HG02763 (cell line): ENCODE measurements at regions not wholly inside any gene's neighbourhood (a gene's known extent, or its start where the extent isn't known, plus 50 kb on each side); places are given as distances from the start of the nearest gene placed in this dataset.

ENCODE experiments used
- ATAC-seq: cut with Tn5 transposase; IDR thresholded peaks from one replicate; pipeline ENCODE4 v1.9.1; 2021; ENCODE audit warnings: mild to moderate bottlenecking, moderate library complexity; ENCODE audit not compliant: unreplicated experiment

- peak; percentile 93 for ATAC-seq
Observed at GRCh38 chr13:109646423-109646822, 140.0 kb downstream of the IRS2 start.

DNA sequence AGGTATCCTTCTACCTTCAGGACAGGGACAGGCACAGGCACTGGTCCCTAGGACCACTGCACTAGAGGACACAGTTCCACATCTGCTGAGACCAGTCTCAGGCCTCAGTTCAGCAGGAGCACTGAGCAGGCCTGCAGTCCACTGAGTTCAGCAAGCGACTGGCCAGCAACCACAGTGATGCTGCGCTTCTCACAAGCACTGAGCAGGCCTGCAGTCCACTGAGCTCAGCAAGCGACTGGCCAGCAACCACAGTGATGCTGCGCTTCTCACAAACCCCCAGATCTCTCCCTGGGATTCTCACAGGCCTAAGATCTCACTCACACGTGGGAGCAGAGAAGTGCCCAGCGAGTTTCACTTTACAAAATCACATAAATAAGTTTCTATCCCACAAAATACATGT lies 140.6 kb downstream of the IRS2 start:
- ATAC-seq = no peak

DNA sequence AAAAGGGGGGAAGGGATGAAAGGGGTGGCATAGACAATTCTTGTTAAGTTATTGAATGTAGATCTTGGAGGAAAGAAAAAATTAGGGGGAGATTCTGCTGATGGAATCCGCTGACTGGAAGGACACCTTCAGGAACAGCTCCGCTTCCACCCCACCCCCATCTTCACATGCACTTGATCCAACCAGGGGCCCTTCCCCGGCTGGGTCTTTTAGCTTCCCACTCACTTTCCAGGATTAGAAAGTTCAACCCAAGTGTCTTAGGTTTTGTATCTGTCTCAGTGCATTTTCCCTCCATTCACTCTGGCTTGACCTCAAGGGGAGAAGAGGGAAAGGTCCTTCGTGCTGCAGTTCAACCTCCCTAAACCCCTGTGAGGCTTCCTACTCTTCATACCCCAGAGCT lies 141.4 kb downstream of the IRS2 start:
- no peak for ATAC-seq

- ATAC-seq = no peak
Observed at GRCh38 chr13:109644069-109644750, 142.2 kb downstream of the IRS2 start.

- ATAC-seq = no peak
Observed at GRCh38 chr13:109642358-109642757, 144.0 kb downstream of the IRS2 start.

- ATAC-seq = no peak
Observed at GRCh38 chr13:109636736-109637135, 149.6 kb downstream of the IRS2 start.

DNA sequence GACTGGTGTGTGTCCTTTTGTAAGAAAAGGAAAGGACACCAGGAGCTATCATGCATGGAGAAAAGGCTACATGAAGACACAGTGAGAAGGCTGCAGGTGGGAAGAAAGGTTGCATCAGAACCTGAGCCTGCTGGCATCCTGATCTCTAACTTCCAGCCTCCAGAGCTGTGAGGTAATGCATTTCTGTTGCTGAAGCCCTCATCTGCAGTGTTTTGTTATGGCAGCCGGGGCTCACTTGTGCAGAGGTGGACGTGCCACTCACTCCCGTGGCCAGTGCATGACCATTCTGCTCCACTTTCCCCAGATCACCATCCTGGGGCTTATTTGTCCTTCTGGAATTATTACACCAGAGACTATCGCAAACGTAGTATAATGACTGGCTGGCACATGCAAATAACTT lies 155.3 kb downstream of the IRS2 start:
- ATAC-seq = no peak

- ATAC-seq = no peak
Observed at GRCh38 chr13:109630271-109630670, 156.1 kb downstream of the IRS2 start.

DNA sequence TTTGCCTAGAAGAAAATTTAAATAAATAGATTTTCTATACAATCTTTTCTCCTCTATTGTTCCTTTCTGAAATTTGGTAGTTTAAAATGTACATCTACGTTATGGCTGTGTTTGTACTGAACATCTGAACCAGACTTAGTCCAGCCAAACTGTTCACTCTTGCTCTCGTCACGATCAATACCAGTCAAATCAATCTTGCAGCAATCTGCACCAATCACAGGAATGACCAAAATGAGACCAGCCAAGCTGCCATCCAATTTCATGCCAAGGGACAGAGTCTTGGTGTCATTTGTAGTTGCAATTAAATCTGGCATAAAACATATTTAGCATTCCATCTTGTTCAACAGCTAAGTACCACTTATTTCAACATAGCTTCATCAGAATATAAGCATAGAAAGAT lies 156.6 kb downstream of the IRS2 start:
- no peak for ATAC-seq

DNA sequence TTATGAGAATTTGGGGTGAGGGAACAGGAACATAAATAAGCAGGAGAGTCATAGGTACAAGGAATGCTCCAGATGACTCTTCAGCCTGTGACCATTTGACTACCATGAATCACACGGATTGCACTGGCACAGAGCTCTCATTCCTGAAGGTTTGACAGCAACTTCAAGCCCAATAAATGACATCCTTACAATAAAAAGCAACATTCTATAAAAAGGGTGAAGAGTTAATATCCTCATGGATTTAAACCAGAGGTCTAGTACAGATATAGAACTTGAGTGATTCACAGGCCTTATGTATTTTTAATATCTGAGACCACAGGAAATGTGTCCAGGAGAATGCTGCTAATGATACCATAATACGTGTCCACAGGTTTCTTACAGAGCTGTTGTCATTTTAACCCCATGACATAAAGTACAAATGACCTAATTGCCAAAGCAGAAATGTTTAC lies 158.1 kb downstream of the IRS2 start:
- no peak for ATAC-seq

GRCh38 chr13:109627649-109628048 lies 158.7 kb downstream of the IRS2 start:
- ATAC-seq = no peak

GRCh38 chr13:109626386-109627171 lies 159.8 kb downstream of the IRS2 start:
- no peak for ATAC-seq

- no peak for ATAC-seq
Observed at GRCh38 chr13:109625156-109625555, 161.2 kb downstream of the IRS2 start.

DNA sequence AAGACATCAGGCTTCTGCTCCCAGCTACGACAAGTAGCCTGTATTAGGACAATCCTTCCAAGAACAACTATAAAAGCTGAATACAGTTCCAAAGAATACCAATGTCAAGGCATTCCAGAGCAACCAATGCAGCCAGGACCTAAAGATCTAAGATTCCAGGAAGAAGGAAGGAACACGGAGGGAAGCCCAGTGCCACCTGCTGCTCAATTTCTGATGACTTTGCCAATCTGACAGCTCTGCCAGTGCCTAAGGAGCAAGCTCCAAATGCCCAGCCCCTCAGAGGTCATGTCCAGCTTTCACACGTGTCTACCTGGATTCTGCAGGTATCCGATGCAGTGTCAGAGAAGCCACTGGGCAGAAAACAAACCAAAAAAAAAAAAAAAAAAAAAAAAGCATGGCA lies 164.4 kb downstream of the IRS2 start:
- ATAC-seq = no peak

- ATAC-seq = no peak
Observed at GRCh38 chr13:109615721-109616420, 170.5 kb downstream of the IRS2 start.

DNA sequence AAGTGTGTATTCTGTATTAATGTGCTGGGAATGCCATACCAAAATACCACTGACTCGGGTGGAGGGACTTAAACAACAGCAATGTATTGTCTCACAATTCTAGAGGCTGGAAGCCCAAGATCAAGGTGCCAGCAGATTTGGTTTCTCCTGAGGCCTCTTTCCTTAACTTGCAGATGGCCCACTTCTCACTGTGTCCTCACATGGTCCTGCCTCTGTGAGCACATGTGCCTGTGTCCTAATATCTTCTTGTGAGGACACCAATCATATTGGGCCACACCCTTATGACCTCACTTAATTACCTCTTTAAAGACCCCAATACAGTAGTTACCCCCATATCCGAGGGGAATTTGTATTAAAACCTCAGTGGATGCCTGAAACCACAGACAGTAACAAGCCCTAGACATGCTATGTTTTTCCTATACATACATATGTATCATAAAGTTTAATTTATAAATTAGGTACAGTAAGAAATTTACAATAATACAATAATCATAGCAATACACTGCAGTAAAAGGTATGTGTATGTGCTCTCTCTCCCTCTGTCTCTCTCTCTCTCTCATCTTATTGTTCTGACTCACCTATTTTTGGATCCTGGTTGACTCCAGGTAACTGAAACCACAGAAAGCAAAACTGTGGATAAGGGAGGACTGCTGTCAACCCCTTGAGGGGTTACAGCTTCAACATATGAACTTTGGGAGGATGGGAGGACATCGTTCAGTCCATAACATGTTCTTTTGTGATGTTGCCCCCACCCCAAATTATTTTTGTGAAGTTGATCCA lies 174.3 kb downstream of the IRS2 start:
- ATAC-seq = no peak

GRCh38 chr13:109610517-109610916 lies 175.9 kb downstream of the IRS2 start:
- ATAC-seq = no peak

- no peak for ATAC-seq
Observed at GRCh38 chr13:109608503-109608902, 177.9 kb downstream of the IRS2 start.

DNA sequence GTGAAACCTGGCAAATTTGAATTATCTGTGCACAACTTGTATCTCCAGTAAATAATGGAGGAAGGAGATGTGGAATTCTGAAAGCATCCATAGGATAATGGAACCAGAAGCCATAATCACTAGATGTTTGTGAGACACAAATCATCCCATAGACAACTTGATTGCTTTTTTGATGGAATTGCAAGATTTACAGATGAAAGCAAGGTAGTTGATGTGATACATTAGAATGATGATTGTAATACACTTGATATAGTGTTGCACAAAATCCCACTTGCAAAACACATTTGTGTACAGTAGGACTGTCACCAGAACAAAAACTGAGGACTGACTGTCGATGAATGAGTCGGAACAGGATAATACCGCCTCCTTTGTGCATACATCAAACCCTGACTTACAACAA lies 178.3 kb downstream of the IRS2 start:
- no peak for ATAC-seq

DNA sequence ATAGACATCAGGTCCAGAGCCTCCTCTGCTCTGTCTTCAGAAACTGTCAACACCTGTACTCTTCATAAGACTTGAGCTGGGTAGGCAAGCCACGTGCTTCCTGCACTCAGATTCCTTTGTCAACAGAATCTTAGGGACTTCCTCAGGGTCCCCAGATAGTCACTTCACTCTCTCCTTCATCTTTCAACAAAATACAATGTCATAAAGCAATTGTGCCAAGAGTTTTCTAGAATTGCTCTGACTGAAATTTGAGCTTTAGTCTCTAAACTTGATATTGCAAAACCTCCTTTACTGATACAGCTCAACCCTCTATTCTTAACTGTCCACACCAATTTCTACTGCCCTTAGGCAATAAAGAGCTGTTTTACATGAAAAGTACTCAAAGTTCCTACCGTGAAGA lies 179.9 kb downstream of the IRS2 start:
- ATAC-seq = no peak

- ATAC-seq = no peak
Observed at GRCh38 chr13:109605846-109606245, 180.5 kb downstream of the IRS2 start.
